HepG2 (cell line): ENCODE measurements at regions not wholly inside any gene's neighbourhood (a gene's known extent, or its start where the extent isn't known, plus 50 kb on each side); places are given as distances from the start of the nearest gene placed in this dataset.

ENCODE experiments used
- ATAC-seq: fragments of 200-7000 bp; cut with Tn5 transposase; 3 replicates; pipeline ENCODE4 v1.9.1; 2020; ENCODE audit warnings: mild to moderate bottlenecking, moderate library complexity
- BruUV-seq: library from RNA; stranded (reverse); fragments of 400-500 nt; replicated peaks from 2 replicates; lab custom pipeline; 2021; lab: Mats Ljungman, UMichigan
- CTCF ChIA-PET: fragments of 300-600 bp; formaldehyde crosslinking; extraction: SDS; loops from one replicate; lab custom pipeline; 2021; ENCODE audit warnings: low total read pairs, inconsistent platforms, low intra/inter-chr PET ratio; lab: Yijun Ruan, JAX
- POLR2A ChIA-PET: fragments of 350-600 bp; sonication (Branson Sonifier 250); formaldehyde crosslinking; loops from one replicate; lab custom pipeline; 2020; ENCODE audit warnings: antibody characterized with exemption, inconsistent platforms; lab: Yijun Ruan, JAX
- DNase-seq: peaks from one replicate; pipeline ENCODE4 v3.0.0-alpha.2; 2015; ENCODE audit warnings: low spot score
- FAIRE-seq: peaks from 3 replicates; lab custom pipeline; 2011; peaks lifted over from hg19 to GRCh38; lab: Jason Lieb, UNC
- H2AFZ ChIP-seq: one replicate; pipeline ENCODE4 v1.6.1; 2011; ENCODE audit warnings: low read length, inconsistent platforms
- H3K27ac ChIP-seq: fragments of 300-600 bp; 3 replicates; pipeline ENCODE4 v1.8.0; 2011; ENCODE audit warnings: mixed run types, mild to moderate bottlenecking, mixed read lengths, low read length, inconsistent platforms; ENCODE audit not compliant: insufficient read depth; ENCODE audit errors: extremely low read length
- H3K27me3 ChIP-seq, 2 experiments: fragments of 200-600 bp in 1 of 2; 2 replicates in 1 of 2; 3 replicates in 1 of 2; pipeline versions ENCODE4 v1.6.0 to v1.8.0; 2011; ENCODE audit warnings: low read length in 2 of 2, mild to moderate bottlenecking in 2 of 2, moderate library complexity in 2 of 2, inconsistent platforms in 1 of 2; ENCODE audit not compliant: insufficient read depth in 2 of 2, control insufficient read depth in 1 of 2
- H3K36me3 ChIP-seq, 2 experiments: fragments of 200-600 bp in 1 of 2; replicated peaks in 1 of 2; 2 replicates in 1 of 2; 3 replicates in 1 of 2; pipeline versions ENCODE4 v1.5.1 to v1.8.0; 2011; ENCODE audit warnings: low read length in 2 of 2, inconsistent platforms in 1 of 2; ENCODE audit not compliant: insufficient read depth in 2 of 2, control insufficient read depth in 1 of 2
- H3K4me1 ChIP-seq: 2 replicates; pipeline ENCODE4 v1.5.1; 2012; ENCODE audit warnings: low read length, inconsistent platforms; ENCODE audit not compliant: insufficient read depth
- H3K4me2 ChIP-seq: 2 replicates; pipeline ENCODE4 v1.6.0; 2011; ENCODE audit warnings: low read depth, low read length, inconsistent platforms
- H3K4me3 ChIP-seq, 3 experiments: fragments of 200-600 bp in 1 of 3; sonication (generic), shearing (Covaris generic) in 1 of 3; replicated peaks in 1 of 3; 2 replicates each; pipeline ENCODE4 v1.5.1; 2011 to 2016; ENCODE audit warnings: low read length in 3 of 3, inconsistent platforms in 2 of 3, low read depth in 2 of 3, mild to moderate bottlenecking in 2 of 3, control low read depth in 1 of 3, mixed read lengths in 1 of 3; ENCODE audit not compliant: insufficient read depth in 1 of 3
- H3K79me2 ChIP-seq: one replicate; pipeline ENCODE4 v1.6.1; 2011; ENCODE audit warnings: low read length, inconsistent platforms; ENCODE audit not compliant: insufficient read depth
- H3K9ac ChIP-seq: 2 replicates; pipeline ENCODE4 v1.6.0; 2011; ENCODE audit warnings: mild to moderate bottlenecking, low read depth, low read length, inconsistent platforms; ENCODE audit not compliant: insufficient read depth
- H3K9me3 ChIP-seq: 2 replicates; pipeline ENCODE4 v1.5.1; 2012; ENCODE audit warnings: mild to moderate bottlenecking, low read length
- H4K20me1 ChIP-seq: 2 replicates; pipeline ENCODE4 v1.6.0; 2011; ENCODE audit warnings: inconsistent platforms, mild to moderate bottlenecking, low read length, moderate library complexity; ENCODE audit not compliant: insufficient read depth
- KLF11 ChIP-seq: IDR thresholded peaks from 2 replicates; pipeline ENCODE4 v1.6.1; 2016; ENCODE audit warnings: missing compliant biosample characterization
- RFXANK ChIP-seq: IDR thresholded peaks from 2 replicates; pipeline ENCODE4 v1.6.1; 2016
- SNAPC4 ChIP-seq: sonication (generic); formaldehyde crosslinking; IDR thresholded peaks from 2 replicates; pipeline ENCODE4 v1.4.0; 2020; ENCODE audit warnings: mild to moderate bottlenecking, missing genetic modification reagents
- ZBTB26 ChIP-seq: IDR thresholded peaks from 2 replicates; pipeline ENCODE4 v1.6.1; 2016; ENCODE audit warnings: missing compliant biosample characterization, missing genetic modification reagents, borderline replicate concordance
- ZNF34 ChIP-seq: sonication (generic); formaldehyde crosslinking; IDR thresholded peaks from 2 replicates; pipeline ENCODE4 v1.4.0; 2020; ENCODE audit warnings: mild to moderate bottlenecking, missing genetic modification reagents, borderline replicate concordance
- ZNF646 ChIP-seq: sonication (generic); formaldehyde crosslinking; IDR thresholded peaks from 2 replicates; pipeline ENCODE4 v1.9.0; 2021; ENCODE audit warnings: mild to moderate bottlenecking, missing genetic modification reagents
- WGBS: methylation state at CpG from one replicate; pipeline ENCODE4 v1.1.6; 2017; ENCODE audit warnings: low lambda C conversion rate; 5-methylcytosine and 5-hydroxymethylcytosine counted together
- in situ Hi-C: cut with HindIII; loops from 2 replicates; pipeline ENCODE4 v1.10.0; 2017; ENCODE audit warnings: low pct_unique_long_range_greater_than_20kb; ENCODE audit not compliant: extremely low pct_ligation_motif_present
- intact Hi-C: fragments of 100-400 bp; cut with micrococcal nuclease; formaldehyde crosslinking; loops from one replicate; pipeline ENCODE4 v1.10.0; 2022; ENCODE audit not compliant: unreplicated experiment
- TF ChIP-seq, protein P1 (sequence below): sonication (generic); formaldehyde crosslinking; IDR thresholded peaks from 2 replicates; pipeline ENCODE4 v1.9.0; 2022; ENCODE audit warnings: low read depth, missing genetic modification reagents

GRCh38 chr4:104967034-104967401 is 179.7 kb upstream of the TET2 start (continued):
- TF ChIP-seq ZBTB26 (CRISPR knock-in tag), result no peak
- TF ChIP-seq, protein P1, sequence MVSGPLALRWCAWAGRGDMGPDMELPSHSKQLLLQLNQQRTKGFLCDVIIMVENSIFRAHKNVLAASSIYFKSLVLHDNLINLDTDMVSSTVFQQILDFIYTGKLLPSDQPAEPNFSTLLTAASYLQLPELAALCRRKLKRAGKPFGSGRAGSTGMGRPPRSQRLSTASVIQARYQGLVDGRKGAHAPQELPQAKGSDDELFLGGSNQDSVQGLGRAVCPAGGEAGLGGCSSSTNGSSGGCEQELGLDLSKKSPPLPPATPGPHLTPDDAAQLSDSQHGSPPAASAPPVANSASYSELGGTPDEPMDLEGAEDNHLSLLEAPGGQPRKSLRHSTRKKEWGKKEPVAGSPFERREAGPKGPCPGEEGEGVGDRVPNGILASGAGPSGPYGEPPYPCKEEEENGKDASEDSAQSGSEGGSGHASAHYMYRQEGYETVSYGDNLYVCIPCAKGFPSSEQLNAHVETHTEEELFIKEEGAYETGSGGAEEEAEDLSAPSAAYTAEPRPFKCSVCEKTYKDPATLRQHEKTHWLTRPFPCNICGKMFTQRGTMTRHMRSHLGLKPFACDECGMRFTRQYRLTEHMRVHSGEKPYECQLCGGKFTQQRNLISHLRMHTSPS (CRISPR knock-in tag), result no peak

DNA sequence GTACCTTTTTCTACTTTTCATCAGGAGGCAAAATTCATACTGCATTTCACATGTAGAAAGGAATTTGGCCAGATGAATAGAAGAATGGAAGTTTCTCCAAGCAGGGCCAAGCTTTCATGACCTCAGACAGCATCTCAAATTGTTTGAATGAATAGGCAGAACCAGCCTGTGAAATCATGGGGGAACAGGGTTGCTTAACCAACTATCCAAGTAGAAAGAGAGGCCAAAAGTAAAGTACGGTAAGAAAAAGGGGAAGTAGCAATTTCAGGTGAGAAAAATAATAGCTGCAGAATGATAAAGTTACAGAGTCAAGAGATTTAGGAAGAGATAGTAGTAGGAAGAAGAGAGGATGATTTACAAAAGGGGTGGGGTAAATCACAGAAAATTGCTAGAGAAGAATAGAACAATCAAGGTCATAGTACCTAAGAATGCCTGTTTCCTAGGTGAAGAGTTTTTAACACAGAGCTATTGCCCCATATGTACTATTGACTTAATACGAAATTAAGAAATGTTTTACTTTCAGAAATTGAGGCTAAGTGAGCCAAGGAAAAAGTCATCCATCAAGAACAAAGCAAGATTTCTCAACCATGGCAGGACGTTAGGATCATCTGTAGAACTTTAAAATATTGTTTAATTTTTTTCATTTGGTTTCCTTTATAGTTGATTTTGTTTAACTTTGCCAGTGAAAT is 177.1 kb upstream of the TET2 start:
- no peaks in the 10 kb centered on the region for H3K4me1 ChIP-seq
- ATAC-seq (no peak), FAIRE-seq (no peak), DNase-seq (no peak)
- ChIA-PET CTCF (no interaction called here), POLR2A (no interaction called here)
- H4K20me1 ChIP-seq, result no peaks in the 10 kb centered on the region
- WGBS, result 9% methylated on average over 3 of the region's 3 CpGs
- intact Hi-C loops, result no loop called here
- no peaks in the 10 kb centered on the region for H3K36me3 ChIP-seq
- no peak overlapping the region for H3K9ac ChIP-seq
- no peak overlapping the region for H2AFZ ChIP-seq
- in situ Hi-C loops, result no loop called here
- no peaks in the 10 kb centered on the region for H3K9me3 ChIP-seq
- no peaks in the 10 kb centered on the region for H3K79me2 ChIP-seq
- no peak overlapping the region for H3K4me3 ChIP-seq
- 0 out of 5 replicates have a peak, but pooled peaks cover 0 to 2% of the 10 kb centered on the region in 2 experiments for H3K27me3 ChIP-seq
- H3K27ac ChIP-seq, result no peak overlapping the region
- BruUV-seq, result no TSS peak
- H3K4me2 ChIP-seq, result no peak overlapping the region
- TF ChIP-seq ZNF646 (CRISPR knock-in tag), result no peak
- TF ChIP-seq ZNF34 (CRISPR knock-in tag), result no peak
- TF ChIP-seq KLF11, result no peak
- no peak for TF ChIP-seq RFXANK
- no peak for TF ChIP-seq SNAPC4
